GM21447 (cell line): ENCODE measurements at regions not wholly inside any gene's neighbourhood (a gene's known extent, or its start where the extent isn't known, plus 50 kb on each side); places are given as distances from the start of the nearest gene placed in this dataset.

ENCODE experiments used
- ATAC-seq: cut with Tn5 transposase; IDR thresholded peaks from one replicate; pipeline ENCODE4 v1.9.1; 2021; ENCODE audit not compliant: unreplicated experiment

- ATAC-seq, result peak; percentile 74
These were observed 1040.2 kb upstream of the SORCS1 start for GRCh38 chr10:108204528-108205305.

DNA sequence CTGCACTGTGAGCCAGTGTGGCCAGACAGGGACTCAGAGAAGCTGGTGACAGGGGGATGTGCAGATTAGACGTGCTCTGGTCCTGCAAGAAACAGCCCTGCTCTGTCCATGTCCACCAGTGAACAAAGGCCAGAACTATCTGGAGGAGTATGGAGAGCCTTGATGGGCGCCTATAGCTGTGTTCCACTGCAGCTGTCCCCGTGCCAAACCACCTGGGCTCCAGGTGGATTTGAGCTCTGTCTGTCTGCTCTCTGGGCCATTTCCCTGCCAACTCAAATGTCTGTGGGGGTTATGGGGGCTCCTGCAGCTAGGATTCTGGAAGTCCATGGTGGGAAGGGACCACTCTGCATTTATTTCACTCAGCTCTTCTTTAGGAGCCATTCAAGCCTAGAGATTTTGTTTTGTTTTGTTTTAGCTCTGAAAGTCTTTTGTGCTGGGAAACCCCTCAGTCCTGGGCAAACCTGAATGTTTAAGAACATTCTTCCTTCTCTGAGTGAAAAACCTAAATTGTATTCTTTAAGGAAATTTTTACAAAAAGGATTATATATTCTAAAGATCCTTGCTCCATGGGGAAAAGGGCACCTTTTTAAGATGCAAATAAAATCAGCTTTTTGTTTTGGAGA, 1039.5 kb upstream of the SORCS1 start:
- ATAC-seq, result no peak

DNA sequence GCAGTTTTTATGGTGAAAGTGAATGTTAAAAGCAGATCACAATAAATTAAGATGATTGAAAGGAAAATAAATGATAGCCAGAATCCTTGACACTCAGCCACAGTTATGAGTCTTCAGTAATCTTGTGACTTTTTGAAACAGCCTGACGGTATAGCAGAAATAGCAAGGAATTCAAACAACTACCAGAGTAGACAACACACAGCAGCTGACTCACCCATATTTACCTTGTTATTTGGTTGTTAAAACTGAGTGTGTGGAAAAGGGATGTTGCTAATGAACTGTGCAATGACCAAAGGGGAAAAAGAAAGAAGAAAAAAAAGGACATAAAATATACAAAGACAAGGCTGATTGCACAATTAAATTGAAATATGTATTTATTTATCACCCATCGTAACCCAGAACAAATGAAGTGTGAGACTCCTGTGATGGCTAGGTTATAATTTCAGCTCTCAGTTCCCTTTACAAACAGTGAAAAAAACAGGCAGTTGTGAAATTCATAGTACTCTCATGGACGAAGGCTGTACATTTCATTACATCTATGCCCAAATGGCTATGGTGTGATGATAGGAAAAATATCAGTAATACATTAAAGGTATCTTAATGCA, 1023.0 kb upstream of the SORCS1 start:
- no peak for ATAC-seq

- ATAC-seq, result no peak
These were observed 1019.6 kb upstream of the SORCS1 start for GRCh38 chr10:108184114-108184513.

GRCh38 chr10:108180878-108181277, 1016.4 kb upstream of the SORCS1 start:
- ATAC-seq, result no peak

GRCh38 chr10:108169846-108170245, 1005.3 kb upstream of the SORCS1 start:
- no peak for ATAC-seq

DNA sequence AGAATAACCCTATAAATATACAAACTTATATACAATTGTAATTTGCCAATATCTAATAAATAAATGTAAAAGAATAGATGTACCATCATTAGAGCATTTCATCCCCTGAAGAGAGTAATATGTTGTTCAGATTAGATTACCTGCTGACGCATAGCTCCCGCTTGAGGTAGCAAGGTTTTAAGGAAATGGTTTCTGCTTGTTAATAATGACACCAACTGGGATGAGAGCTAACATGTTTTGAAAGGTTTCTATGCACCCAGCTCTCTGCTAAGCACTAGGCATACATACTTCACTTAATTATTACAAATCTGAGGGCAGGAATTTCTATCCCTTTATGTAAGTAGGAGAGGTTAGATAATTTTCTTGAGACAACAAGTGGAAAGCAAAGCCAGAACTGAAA, 1003.3 kb upstream of the SORCS1 start:
- no peak for ATAC-seq

DNA sequence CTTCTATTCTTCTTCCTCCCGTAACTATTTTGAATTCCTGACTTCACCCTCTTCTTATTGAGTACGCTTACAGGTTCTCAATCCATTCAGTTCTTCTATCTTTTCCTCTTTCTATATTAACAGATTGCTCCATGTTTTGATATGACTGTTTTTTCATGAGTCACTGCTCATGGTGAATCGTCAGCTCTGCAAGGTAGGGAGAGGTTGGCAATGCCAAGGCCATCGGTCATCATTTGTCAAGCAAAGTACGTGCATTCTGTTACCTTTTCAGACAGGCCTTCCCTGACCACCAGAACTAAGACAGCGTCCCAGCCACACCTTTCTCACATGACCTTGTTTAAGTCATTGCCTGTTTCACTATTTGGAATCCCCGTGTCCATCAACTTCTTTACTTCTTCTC, 1001.9 kb upstream of the SORCS1 start:
- ATAC-seq, result no peak

GRCh38 chr10:108147346-108147745, 982.8 kb upstream of the SORCS1 start:
- no peak for ATAC-seq

DNA sequence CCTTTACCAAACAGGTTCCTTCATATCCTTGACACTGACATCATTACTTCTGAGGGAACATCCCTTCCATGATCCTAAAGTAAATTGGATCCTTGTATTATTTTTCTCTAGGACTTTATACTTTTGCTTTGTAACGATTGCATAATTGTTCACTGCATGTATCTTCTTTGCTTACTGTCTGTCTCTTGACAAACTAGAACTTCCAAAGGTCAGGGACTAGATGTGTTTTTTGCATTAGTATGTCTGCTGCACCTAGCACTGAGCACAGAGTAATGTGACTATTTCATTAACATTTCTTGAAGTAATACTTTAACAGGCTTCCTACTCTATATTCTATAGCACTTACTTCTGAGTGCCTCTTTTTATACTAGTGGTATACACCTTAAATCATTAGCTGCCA, 976.6 kb upstream of the SORCS1 start:
- no peak for ATAC-seq

- ATAC-seq, result no peak
These were observed 967.8 kb upstream of the SORCS1 start for GRCh38 chr10:108132303-108132702.

DNA sequence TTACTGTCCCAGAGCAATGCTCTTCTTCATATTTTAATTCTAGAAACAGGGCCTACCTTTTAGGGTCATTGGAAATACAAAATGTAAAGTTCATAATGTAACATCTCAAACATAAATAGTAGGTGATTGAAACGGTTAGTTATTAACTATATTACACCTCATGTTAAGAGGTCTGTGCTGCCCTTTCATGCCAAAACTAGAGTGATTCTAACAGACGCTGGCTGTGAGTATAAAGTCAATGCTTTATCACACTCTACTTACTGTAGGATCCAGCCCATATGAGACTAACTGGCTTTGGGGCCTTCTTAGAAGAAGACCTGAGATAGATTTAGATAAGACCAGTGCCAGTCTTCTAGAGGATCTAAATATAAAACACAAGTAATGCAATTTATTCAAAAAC, 966.1 kb upstream of the SORCS1 start:
- no peak for ATAC-seq

- no peak for ATAC-seq
These were observed 947.7 kb upstream of the SORCS1 start for GRCh38 chr10:108112218-108112617.

- ATAC-seq, result no peak
These were observed 940.1 kb upstream of the SORCS1 start for GRCh38 chr10:108104551-108105156.

DNA sequence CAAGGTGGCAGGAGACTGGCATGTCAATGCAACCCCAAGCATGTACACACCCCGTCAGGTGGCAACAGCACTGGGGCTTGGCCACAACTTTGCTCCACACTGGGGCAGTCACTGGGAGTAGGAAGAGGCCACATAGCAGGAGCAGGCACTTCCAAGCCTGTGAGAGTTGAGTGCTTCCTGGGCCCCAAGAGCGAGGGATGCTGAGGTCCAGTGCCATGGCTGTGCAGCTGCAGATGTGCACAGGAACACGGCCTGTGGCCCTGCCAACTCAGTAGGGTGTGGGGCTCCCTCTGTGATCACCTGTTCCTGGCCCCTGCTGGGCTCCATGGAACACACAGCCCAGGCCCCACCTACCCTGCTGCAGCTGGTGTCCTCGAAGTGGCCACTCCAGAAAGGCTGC, 932.8 kb upstream of the SORCS1 start:
- no peak for ATAC-seq

GRCh38 chr10:108095932-108096925, 931.7 kb upstream of the SORCS1 start:
- no peak for ATAC-seq

DNA sequence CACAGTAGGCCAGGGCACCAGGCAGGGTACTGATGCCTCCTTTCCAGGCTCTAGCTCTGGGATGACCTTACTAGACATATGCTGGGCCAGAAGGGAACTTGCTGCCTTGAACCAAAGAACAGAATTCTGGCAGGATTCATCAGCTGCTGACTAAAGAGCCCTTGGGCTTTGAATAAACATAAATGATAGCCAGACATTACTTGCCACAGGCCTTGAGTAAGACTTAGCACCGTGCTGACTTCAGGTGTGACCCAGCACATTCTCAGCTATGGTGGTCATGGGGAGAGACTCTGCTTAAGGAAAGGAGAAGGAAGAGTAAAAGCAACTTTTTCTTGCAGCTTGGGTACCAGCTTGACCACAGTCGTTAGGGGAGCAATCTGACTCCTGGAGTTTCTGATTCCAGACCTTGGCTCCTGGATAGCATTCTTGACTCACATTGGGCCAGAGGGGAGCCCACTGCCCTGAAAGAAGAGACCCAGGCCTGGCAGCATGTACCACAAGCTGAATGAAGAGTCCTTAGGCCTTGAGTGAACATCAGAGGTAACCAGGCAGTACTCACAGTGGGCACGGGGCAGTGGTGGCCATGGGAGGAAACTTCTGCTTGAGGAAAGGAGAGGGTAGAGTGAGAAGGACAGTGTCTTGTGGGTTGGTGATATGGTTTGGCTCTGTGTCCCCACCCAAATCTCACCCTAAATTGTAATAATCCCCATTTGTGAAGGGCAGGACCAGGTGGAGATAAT, 926.1 kb upstream of the SORCS1 start:
- ATAC-seq, result no peak

DNA sequence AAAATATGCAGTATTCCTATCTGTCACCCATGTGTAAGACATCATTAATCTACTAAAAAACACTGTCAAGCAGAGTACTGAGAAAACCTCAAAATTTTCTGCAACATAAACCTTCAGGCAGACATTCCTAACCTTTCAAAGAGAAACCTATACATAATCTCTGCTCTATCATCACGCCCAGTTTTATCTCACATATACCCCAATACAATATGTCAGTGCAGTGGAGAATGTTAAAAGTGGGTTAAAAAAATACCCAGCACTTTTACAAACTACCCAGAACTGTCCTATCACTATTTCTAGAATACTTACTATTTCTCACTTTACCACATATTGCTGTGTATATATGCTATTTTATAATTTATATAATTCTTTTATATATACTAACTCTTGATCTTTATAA, 922.0 kb upstream of the SORCS1 start:
- ATAC-seq, result no peak

DNA sequence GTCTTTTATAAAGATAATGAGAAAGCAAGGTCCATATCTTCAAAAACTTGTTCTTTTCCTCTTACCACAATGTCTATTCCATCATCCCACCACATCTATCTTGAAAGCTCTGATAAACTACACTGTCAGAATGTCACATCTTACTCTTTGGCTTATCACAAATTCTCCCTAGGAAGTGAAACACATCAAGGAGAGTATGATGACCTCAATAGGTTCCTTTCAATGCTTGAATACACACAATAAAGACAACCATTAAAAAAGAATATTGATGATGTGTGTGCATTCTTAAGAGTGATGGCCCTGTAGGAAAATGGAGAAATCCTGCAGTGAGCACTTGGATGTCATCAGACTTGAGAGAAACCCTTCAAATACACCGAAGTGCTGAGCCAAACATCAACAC, 918.1 kb upstream of the SORCS1 start:
- ATAC-seq, result no peak

- ATAC-seq, result no peak
These were observed 913.8 kb upstream of the SORCS1 start for GRCh38 chr10:108078263-108078662.
